ENCODE measurements at regions not wholly inside any gene's neighbourhood (a gene's known extent, or its start where the extent isn't known, plus 50 kb on each side); places are given as distances from the start of the nearest gene placed in this dataset.

DNA sequence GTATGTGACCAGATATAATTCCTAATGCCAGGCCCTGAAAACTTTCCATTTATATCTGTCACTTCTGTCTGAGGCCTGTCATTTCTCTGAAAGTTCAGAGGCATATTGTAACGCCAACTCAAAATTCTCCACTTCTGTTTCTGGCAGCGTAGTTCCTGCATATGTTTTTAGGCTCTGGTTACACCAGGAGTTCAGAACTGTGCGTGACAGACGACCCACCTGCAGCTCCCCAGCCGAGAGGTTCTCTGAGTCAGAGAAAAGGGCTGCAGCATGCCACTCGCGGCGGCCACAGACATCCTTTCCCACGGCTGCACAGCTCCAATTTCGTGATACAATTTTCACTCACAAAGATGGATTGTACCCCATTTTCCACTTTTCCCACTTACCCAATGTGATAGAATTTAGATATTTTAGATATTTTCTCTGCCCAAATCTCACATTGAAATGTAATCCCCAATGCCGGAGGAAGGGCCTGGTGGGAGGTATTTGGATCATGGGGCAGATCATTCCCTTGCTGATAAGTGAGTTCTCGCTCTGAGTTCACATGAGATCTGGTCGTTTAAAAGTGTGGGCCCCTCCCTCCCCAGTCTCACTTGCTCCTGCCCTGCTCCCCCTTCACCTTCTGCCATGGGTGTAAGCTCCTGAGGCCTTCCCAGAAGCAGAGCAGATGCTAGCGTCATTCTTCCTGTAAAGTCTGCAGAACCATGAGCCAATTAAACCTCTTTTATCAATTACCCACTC is 308.1 kb downstream of the LIG4 start:
- DNase-seq: no peak

GRCh38 chr13:107906131-107906530 is 309.2 kb downstream of the LIG4 start:
- no peak for DNase-seq

DNA sequence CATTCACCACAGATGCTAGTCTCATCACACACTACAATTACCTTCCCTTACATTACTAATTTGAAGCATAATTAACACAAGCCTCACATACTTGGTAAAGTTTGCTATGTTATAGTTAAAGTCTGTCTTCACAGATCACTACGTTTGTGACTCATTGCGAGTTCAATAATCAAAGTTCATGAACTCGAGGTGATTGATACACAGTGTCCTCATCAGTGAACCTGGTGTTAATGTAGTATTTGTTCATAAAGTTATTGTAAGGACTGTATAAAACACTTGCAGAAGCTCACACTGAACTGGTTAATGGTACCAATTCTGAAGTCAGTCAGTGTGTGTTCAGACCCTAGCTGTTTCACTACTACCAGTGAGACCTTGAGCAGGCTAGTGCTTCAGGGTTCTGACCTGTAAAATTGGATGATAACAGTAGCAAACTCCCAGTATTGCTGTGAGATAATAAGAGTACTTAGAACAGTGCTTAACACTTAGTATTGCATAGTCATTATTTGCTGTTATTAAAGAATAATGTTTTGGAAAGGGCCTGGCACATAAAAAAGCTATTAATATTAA is 313.3 kb downstream of the LIG4 start:
- no peak for DNase-seq

DNA sequence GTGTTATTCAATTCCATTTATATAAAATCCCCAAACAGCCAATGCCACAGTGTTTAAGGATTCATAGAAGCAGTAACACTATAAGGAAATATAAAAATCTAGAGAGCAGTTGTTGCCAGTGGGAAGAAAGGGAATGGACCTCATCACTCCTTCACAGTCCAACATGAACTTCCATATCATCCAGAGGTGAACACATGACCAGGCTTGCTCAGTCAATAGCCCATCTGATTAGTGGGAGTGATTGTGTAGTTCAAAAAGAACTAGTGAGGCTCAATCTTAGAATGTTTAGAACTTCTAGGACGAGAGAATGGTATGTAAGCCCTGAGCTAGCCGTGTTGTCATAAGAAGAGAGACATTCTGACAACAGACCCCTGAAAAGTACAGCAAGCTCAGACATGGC is 314.1 kb downstream of the LIG4 start:
- DNase-seq: no peak

DNA sequence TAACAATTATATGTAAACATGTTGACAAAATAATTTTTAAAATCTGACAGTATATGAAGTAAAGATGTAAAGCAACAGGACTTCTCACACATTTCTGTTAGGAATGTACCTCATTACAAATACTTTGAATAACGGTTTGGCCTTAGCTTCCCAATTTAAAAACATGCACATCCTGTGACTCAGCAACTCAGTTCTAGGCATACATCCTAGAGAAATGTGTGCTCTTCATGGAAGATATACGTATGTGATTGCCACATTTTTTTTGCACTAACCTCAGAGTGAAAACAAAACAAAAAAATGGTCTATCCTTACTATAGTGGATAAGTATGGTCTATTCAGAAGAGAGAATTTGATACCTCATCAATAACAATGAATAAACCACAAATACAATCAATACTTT is 314.6 kb downstream of the LIG4 start:
- no peak for DNase-seq

DNA sequence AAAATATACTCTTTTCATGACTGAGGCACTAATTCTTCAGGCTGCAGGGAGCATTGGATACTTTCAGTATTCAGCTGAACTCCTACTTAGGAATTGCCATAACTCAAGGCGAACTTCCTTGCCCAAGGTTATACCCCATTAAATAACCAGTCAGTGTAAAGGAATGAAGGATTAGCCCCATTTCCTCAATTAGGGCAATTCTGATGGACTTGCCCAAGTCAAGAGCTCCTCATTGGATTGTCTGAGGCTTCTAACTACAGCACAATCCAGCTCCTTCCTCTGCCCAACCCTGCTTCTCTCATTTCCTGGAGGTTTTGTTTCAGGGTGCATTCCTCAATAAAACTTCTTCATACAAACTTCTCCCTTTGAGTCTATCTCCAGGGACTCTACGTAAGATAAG is 329.2 kb downstream of the LIG4 start:
- DNase-seq: no peak

DNA sequence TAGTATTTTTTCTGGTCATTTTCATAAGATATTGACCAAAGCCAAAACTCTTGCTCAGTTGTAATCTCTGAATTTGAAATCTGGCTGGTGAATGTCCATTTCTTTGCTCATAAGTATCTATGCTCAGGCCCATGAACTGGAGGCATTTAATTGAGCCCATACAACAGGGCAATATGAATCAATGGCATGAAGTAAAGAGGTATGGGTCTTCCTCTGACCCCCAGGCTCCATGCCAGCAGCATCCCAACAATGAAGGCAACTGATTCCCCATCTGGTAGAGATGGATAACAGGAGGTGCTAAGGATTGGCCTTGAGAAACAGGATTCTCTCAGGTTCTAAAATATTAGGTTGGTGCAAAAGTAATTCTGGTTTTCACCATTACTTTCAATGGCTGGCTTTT is 330.8 kb downstream of the LIG4 start:
- DNase-seq: no peak

DNA sequence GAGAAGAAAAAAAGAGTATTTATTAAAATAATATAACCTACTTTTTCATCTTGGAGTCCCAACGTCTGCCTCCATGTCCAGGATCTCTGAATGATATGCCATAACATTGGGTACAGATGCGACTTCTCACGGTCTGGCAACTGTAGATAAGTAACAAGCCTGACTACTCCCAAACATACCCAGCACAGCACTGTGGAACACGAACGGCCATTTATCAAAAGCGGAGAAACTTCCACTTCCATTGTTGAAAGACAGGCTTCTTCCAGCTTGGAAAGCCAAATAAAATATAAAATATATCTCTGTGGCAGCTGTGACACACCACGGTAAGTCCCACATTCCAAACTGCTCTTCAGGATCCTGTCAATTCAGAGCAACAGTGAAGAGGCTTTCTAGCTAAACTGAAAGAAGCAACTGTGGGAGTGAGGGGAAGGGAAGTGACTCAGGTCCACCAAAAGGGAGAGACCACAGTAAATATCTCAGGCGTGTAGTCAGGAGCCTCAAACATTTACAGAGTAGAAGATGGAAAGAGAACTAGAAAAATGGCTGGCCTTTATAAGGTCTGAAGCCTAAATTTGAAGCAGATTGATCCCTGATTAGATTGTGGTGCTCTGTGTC is 331.7 kb downstream of the LIG4 start:
- DNase-seq: no peak

DNA sequence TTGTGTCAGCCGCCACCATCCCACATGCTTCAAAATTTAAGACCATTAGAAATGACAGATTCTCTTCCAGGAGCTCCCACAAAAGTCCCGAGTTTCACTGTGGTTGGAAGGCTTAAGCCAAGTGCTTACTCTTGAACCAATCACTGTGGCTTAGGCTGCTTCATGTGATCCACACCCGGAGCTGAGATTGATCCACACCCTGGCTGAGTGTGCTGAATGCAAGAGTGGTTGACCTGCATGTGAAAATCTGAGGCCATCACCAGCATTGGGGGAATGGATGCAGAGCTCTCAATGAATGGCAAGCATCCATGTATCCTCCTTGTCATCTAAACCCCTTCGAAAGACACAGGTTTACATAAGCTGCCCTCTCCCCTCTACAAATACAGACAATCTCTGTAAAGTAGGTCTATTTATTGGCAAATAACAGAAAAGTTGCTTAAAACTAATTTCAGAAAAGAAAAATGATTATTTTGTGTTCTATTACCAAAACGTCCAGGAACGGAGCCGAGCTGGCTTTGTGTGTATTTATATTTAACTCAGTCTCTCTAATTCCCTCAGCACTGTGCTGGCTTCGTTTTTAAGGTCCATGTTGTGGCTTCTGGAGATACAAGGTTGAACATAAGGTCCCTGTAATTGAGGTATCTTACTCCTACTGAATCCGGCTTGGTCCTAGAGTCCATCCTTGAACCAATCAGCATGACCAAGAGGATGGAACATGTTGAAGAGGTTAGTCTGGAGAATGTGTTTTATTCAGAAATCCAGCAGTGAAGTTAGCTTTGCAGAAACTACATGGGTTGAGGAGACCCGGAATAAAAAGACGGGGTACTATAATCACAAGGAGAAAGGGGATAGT is 332.4 kb downstream of the LIG4 start:
- no peak for DNase-seq

GRCh38 chr13:107881362-107881761 is 334.0 kb downstream of the LIG4 start:
- DNase-seq: no peak

DNA sequence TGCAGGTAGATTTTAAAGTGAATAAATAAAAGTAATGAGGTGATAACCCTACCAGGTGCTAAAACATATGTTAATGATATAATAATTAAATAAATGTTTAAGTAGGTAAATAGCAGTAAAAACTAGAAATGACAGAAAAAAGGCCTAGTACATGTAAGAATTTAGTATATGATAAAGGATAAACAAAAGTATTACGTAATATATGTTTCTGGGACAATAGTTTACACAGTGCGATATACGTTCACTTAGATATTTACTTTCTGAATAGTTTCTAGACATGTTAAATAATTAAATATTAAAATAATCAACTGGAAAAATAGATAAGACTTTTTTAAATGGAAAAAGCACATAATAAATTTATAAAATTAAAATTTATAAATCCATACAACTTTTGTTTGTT is 340.9 kb downstream of the LIG4 start:
- no peak for DNase-seq

GRCh38 chr13:107873926-107874325 is 341.4 kb downstream of the LIG4 start:
- no peak for DNase-seq

DNA sequence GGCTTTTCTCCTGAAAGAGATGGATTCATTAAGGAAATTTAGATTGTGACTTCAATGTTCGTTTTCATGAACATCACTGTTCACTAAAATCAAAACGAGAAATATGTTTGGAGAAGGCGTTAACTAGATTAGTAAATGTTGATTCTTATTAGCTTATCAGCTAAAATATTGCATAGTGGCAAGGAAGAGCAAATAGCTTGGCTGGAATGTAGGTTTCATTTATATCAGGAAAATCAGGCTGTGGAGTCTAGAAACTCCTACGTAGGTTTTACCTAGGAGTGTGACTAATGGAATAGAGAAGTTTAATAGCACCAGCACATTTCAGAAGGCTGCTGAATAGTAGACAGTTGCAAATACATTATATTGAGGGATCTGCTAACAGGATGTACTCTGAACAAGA is 344.9 kb downstream of the LIG4 start:
- DNase-seq: no peak

DNA sequence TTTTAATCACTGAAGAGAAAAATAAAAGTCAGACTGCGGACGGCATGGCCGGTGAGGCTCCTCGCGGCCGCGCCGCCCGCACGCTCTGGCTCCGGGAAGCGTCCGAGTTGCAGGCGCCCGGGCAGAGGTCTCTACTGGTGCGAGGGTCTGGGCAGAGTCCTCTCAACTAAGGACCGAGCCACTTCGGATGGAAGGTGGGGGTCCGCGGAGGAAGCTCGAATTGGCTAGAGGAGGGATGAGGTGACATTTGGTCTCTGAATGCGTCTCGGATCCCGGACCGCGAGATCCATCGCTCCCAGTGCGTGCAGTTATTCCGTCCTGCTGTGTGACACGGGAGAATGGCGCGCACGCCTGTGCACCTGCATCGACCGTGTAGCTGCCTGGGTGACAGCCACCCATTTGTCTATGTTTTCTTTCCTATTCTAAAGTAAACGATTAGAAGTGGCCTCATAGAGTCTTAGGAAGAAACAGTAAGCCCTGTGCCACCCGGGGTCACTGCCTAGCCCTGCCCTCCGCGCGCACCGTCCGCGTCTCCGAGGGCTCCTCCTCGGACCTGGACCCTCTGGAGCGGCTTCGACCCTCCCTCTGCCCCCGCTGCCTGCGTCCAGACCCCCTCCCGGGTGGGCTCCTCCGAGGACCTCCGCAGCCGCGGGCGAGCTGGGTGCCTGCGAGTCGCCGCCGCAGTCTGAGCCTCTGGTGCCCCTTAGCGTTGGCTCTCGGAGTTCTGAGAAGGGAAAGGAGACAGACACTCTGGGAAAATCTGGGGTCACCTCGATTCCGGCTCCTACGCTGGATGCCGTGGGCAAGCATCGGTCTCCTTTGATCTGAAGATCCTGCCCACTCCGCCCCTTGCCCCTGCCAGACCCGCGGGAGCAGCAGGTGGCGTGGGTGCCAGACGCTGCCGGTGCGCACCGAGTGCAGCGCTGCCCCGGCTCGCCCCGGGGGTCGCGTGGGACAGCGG is 347.4 kb downstream of the LIG4 start:
- peak; percentile 51 for DNase-seq

GRCh38 chr13:107866941-107867623 is 348.3 kb downstream of the LIG4 start:
- peak; percentile 49 for DNase-seq

- no peak for DNase-seq
These were observed 349.1 kb downstream of the LIG4 start for GRCh38 chr13:107866032-107866940.

- no peak for DNase-seq
These were observed 349.7 kb downstream of the LIG4 start for GRCh38 chr13:107865643-107866031.

DNA sequence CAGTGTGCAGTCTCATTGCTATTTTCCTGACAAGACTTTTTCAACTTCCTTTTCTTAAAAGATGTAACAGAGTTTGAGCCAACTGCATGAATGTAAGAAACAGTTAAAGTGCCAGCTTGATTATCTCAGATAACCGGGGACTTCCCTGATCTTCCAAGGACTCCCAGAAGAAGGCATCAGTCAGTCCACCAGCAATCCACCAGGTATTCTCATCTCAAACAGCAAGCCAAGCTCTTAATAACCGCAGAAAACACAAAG is 350.1 kb downstream of the LIG4 start:
- DNase-seq: no peak

DNA sequence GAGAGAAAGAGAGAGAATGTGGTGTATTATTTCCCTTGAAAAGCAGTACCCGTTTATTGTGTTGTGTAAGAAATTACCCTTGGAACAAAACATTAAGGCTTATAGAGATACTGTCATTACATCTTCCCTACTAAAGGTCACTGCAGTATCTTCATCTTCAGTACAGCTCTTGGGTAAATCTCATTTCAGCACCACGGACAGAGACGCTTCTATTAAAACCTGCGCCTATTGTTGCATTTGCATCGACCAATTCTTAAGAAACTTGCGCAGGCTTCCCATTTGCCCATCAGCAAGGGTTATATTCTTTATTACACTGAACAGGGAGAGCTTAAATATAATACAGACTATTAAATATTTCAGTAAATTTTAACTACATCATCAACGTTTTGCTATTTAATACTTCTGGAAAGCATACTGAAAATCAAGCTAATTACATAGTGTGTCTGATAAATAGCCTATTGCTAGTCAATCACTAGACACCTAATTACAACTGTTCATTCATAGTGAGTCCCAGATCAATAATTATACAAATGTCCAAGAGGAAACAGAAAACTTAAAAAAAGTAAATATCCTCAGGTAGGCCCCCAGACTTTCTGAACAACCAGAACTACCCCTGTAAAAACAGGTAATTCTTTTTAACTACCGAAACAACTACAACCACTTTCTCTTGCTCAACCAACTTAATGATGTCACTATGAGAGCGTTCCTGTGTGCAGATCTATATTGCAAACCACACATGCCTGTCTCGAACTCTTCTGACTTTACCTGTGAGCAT is 350.6 kb downstream of the LIG4 start:
- no peak for DNase-seq

DNA sequence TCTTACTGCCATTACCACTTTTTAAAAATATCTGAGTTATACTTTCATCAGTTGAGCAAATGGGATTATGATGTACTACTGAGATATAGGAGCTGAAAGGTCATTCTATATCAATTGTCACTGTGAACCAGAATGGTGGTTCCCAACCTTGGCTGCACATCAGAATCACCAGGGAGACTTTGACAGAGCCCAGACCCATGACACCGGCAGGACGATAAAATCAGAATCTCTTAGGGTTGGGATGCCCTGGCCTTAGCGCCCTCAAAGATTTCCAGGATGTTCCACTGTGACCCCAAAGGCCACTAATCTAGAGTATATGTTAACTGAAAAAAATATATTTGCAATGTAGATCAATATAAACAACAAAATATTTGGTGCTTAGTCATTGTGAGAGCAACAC is 355.1 kb downstream of the LIG4 start:
- DNase-seq: no peak

Measured in activated CD8-positive, alpha-beta memory T cell treated with anti-CD3 and anti-CD28 coated beads, Interleukin-2, amount 50 U/mL, for 48 hours (primary cell).